Ovary (tissue), 3 donors: ENCODE measurements at regions not wholly inside any gene's neighbourhood (a gene's known extent, or its start where the extent isn't known, plus 50 kb on each side); places are given as distances from the start of the nearest gene placed in this dataset.

ENCODE experiments used
- EP300 ChIP-seq: sonication (generic); formaldehyde crosslinking; IDR thresholded peaks from one replicate; pipeline ENCODE4 v1.6.1; 2017; ENCODE audit warnings: antibody characterized with exemption
- POLR2A ChIP-seq: fragments of 450-650 bp; IDR thresholded peaks from one replicate; pipeline ENCODE4 v1.6.1; 2017; ENCODE audit warnings: antibody characterized with exemption, mild to moderate bottlenecking, moderate library complexity
- TF ChIP-seq, protein P1 (sequence below), 3 donors: fragments of 450-650 bp in 2 of 3; fragments of 200-600 bp in 1 of 3; IDR thresholded peaks; one replicate each; pipeline versions ENCODE4 v1.5.1 to v1.8.0; 2016 to 2022; ENCODE audit warnings: antibody characterized with exemption in 3 of 3, mild to moderate bottlenecking in 1 of 3
- donor health status: DM: no; HTN: no; CAD: no.

DNA sequence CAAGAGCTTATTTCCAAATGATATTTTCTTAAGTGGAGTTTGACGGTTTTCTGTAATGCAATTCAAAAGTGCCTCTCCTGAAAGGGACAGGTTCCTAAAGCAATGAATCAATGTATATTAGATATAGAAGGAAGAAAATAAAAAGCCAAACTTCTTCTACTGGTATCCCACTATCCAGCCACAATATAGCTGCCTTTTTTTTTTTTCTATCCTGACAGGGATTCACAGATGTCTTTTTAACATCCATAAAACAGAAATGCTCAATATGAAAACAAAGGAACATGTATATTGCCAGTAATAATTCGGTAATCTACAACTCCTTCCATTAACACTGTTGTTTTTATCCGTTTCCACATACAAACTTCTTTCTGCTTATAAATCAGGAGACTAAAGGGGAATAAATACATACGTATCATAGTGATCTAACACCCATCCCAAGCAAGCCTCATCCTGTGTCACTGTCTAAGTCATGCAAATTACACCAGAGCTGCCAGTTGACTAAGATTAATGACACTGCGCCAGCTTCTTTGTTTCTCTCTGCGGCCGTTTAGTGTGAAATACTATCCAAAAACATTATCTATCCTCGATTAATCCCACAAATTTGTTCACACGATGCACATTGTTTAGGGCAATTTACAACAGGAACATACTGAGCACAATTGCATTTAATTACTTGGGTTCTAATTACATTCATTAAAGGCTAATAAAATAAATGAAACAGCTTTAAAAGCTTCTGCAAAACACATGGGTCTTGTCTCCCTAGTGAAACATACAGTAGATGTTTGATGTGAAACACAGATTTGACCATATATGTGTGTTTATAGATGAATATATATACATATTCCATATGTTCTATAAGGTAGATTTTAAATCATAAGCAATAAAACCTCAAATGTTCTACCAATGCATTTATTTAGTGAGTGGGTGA, 51.9 kb upstream of the CDIN1 start:
- TF ChIP-seq, protein P1, sequence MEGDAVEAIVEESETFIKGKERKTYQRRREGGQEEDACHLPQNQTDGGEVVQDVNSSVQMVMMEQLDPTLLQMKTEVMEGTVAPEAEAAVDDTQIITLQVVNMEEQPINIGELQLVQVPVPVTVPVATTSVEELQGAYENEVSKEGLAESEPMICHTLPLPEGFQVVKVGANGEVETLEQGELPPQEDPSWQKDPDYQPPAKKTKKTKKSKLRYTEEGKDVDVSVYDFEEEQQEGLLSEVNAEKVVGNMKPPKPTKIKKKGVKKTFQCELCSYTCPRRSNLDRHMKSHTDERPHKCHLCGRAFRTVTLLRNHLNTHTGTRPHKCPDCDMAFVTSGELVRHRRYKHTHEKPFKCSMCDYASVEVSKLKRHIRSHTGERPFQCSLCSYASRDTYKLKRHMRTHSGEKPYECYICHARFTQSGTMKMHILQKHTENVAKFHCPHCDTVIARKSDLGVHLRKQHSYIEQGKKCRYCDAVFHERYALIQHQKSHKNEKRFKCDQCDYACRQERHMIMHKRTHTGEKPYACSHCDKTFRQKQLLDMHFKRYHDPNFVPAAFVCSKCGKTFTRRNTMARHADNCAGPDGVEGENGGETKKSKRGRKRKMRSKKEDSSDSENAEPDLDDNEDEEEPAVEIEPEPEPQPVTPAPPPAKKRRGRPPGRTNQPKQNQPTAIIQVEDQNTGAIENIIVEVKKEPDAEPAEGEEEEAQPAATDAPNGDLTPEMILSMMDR (IDR thresholded peaks at IDR 0.05) = no peak
- TF ChIP-seq POLR2A (no peak), EP300 (no peak)
